HL-60/S4 treated with phorbol 12-myristate 13-acetate at 8.2 ng/mL for 4 days and 3 days (cell line): ENCODE measurements at regions not wholly inside any gene's neighbourhood (a gene's known extent, or its start where the extent isn't known, plus 50 kb on each side); places are given as distances from the start of the nearest gene placed in this dataset.
"Not testable (repeated sequence)": the region's sequence is repeated elsewhere in the genome, so short reads cannot be mapped to it uniquely, and the experiment has no call there.

Experiments
- in situ Hi-C: fragments of 300-500 bp; cut with MboI; formaldehyde crosslinking; loops from 2 replicates; pipeline ENCODE4 v1.15.0; 2022; ENCODE audit warnings: low sequenced_read_pairs

DNA sequence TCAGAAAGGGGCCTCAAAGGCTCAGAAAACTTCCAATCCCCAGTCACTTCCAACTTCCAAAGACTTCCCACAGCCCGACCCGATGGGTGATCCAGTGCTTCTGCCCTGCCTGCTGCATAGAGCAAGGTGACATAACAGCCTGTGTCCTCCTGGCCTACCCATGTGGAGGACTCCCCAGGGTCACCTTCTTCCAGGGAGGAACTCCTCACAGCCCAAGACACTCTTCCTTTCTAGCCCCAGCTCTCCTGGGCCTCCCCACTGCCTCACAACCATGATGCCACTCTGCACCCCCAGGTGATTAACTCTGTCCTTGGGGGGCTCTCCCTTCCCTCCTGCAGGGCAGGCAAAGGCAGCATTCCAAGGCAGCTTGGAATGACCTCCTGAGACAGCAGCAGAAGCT, 158.4 kb upstream of the PDE1C start:
- in situ Hi-C loops: no loop called here

DNA sequence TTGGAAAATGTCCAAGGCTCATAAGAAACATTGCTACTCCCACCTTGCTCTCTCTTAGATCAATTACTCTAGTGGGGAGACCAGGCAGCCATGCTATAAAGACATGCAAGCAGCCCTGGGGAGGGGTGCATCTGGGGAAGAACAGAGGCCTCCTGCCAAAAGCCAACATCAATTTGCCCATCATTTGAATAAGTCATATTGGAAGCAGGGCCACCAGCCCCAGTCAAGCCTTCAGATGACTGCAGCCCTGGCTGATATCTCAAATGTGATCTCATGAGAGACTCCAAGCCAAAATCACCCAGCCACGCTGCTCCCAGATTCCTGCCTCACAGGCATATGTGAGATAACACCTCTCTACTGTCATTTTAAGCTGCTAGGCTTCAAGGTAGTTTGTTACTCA, 157.5 kb upstream of the PDE1C start:
- in situ Hi-C loops: no loop called here

DNA sequence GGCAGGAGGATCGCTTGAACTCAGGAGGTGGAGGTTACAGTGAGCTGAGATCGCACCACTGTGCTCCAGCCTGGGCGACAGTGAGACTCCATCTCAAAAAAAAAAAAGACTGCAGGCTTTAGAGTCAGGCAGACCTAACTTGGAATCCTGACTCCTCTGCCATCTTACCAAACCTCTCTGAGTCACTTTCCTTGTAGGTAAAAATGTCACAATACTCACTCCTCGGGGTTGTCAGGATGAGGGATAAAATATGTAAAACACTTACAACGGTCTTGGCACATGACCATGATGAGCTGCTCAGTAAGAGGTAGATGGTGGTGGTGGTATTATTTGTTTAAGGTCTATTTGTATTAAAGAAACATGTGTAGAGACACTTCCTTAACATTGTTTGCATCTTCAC, 154.1 kb upstream of the PDE1C start:
- in situ Hi-C loops: no loop called here

DNA sequence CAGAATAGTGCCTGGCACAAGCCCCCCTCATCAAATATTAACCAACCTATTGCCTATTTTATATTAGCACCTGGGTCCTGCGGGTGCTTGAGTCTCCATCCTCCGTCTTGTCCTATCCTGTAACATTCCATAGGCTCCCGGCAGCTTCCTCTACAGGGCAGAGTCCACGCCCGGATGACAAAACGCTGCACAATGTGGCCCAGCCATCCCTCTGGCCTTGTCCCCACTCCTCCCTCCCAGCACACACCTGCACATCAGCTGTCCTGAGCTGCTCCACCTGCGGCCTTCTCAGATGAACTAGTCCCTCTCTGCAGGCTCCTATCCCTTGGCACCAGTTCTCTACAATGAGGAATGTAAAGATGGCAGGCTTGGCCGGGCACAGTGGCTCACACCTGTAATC, 153.5 kb upstream of the PDE1C start:
- in situ Hi-C loops: no loop called here

DNA sequence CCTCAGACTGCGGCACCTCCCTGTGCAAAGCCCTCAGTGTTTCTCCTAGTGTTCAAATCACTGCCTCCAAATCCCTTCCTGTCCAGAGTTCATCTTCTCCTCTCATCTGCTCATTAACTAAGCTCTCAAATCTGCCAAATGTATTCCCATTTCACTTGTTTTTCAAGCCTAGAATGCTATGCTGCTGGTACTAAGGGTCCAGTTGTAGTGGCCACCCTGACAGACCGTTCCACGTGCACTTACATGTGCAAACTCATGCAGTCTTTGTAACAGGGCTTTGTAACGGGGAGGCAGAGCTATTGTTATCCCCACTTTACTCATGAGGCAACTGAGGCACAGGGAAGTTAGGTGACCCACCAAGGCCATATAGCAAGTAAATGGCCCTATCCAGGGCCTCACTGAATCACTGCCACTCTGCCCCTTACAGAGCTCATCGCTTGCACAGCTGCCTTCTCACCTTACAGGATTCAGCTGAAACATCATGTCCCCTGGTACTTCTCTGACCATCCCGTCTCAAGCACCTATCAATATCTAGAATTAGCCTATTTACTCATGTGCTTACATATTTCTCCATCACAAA, 153.0 kb upstream of the PDE1C start:
- in situ Hi-C loops: no loop called here

DNA sequence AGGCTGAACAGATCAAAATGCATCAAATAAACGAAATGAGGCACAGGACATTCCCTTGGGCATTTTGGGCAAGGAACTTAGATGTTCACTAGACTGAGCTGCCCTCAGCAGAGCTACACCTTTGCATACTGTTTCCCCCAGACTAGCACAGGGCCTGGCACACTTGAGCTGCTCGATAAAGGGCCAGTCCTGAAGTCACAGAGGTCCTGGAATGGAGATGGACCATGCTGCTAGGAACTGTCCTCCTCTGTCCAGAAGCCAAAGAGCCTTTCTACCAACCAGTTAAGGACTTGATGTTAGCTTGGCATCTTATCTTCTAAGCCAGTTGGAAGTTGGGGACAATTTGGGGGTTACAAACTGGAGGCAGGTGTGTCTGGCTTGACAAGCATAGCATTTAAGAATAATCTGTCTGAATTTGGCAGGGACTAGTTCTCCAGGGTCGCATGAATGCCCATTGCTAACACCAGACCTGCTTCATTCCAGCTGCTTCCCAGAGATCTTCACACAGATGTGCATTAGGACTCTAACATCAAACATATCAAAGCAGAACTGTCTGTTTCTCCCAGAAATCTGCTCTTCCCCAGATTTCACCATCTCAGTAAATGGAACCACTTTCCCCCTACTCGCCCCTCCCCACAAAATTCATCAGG, 152.2 kb upstream of the PDE1C start:
- in situ Hi-C loops: no loop called here

DNA sequence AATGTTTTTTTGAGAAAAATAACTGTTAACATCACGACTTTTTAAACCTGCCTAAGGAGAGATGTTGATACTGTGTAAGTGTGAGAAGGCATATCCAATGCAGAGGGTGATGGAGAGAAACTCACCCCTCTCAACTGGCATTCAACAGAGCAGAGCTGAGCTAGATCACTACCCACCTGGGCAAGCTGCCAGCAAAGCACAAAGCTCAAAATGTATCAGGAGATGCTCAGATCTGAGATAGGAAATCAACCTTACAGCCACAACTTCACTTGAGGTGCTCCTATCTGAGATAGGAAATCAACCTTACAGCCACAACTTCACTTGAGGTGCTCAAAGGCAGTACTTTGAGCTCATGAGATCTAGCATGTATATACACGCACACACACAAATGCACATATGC, 151.5 kb upstream of the PDE1C start:
- in situ Hi-C loops: no loop called here

DNA sequence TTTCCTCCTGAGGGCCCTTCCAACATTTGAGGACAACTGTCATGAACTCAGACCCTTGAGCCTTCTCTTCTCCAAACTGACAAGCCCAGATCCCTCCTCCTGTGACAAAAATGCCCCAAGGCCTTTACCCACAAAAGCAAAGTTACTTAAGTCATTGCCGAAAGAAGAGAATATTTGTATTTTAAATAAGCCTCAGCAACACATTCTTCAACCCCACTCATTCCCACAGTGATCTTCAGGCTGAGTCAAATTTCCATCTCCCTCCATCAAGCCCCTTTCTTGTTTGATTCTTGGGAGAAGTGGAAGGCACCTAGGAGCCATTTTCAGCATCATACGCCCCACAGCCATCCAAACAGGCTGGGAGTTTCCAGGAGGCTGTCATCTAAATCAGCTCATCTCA, 150.8 kb upstream of the PDE1C start:
- in situ Hi-C loops: no loop called here

DNA sequence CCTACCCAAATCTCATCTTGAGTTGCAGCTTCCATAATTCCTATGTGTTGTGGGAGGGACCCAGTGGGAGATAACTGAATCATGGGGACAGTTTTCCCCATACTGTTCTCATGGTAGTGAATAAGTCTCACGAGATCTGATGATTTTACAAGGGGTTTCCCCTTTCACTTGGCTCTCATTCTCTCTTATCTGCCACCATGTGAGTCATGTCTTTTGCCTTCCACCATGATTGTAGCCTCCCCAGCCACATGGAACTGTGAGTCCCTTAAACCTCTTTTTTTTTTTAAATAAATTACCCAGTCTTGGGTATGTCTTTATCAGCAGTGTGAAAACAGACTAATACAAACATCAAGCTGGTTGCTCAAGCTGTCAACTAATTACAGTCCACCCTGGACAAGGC, 149.6 kb upstream of the PDE1C start:
- in situ Hi-C loops: not testable (repeated sequence)

DNA sequence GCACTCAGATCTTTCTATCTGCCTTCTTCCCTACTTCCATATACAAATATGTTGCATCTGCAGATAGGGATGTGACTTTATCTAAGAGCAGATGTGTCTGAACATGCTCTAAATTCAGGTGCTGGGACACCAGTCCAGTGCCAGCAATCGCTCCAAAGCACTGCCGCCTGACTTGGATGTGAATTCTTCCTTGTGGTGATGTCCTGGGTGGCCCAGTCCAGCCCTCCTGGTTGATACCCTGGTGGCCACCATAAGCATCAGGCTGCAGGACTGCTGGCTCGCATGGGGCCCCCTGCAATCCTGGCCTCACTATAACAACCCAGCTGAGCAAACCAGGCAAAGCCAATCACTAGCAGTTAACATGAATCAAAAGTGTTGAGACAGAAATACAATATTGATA, 149.2 kb upstream of the PDE1C start:
- in situ Hi-C loops: no loop called here

DNA sequence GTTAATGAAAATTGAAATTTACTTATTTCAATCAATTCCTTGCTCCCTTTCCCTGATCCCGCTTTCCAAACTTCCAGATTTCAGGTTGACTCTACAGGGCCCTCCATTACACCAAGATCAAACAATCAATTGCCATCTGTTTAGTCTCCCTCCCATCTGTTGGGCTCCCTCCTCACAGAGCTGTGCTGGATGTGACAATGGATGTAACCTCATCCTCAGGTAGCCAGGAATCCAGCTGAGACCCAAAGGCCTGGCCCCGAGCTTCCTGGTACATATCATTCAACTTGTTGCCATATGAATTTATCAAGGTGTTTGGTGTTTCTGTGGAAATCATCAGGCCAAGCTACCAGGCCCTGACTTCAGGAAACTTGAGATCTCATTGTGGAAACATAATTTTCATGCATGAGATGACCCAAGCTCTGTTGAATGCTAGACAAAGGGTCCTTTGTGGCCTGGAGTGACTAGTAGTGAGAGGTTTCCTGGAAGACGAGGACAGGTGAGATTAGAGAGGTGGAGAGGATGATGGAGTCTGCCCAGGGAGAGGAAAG, 148.6 kb upstream of the PDE1C start:
- in situ Hi-C loops: no loop called here

DNA sequence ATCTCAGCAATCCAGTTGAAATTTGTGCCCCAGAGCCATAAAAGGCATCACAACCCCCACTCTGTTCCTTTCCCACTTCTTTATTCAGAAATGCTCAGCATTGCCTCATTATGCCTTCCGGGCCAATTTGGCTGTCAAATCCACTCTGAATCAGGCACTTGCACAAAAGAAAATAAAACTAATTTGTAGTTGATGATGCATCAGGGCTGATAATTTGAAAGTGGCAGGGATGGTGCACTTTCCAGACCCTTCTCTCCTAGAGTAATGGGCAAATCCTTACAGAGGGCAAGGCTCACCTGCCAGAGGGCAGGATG, 147.9 kb upstream of the PDE1C start:
- in situ Hi-C loops: no loop called here

DNA sequence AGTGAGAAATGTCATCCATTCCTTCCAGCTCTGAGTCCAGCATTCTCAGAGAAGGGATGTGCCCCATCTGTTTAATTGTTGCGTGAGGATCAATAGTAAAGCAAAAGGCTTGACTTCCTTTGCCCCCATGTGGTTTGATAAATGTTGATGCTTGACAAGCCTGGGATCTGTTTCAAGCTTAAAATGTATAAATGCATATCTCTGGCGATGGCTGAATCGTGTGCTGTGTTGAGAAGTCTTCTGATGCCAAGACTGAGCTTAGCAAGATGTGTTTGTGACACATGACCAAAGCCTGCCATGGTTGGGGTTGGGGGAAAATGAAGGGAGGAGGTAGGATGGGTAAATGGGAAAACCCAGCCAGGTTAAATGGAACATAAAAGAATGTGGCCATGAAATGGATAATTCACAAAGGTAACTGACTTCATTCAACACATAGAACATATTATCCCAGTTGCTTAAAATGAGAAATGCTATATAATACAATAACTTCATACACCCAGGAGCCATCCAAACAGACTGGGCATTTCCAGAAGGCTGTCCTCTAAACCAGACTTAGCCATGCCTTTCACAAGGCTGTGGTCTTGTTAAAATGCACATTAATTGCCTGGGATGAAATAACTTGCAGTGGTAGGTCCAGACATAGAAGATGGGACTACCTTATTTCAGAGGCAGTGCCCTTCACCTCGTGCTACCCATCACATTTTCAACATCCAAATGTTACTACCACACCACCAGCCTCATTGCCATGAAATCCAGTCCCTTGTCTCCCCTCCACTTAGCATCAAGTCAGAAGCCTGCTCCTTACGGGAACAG, 147.3 kb upstream of the PDE1C start:
- in situ Hi-C loops: no loop called here

DNA sequence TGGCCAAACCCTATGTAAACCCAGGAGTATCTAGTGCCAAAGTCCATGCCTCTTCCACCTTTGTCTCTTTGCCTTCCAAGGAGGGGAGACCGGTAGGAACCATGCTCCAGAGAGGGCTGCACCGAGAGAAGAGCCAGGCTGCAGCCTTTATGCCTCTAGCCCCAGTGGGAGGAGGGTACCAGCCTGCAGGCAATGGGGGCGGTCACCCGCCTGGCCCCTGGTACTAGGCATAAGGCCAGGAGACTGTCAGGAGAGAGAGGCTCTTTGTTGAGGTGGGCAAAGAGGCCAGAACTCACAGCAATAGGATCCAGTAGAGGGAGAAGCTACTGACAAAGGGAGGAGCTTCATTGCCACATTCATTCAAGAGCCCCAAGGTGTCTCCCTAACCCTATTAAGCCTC, 146.6 kb upstream of the PDE1C start:
- in situ Hi-C loops: no loop called here

DNA sequence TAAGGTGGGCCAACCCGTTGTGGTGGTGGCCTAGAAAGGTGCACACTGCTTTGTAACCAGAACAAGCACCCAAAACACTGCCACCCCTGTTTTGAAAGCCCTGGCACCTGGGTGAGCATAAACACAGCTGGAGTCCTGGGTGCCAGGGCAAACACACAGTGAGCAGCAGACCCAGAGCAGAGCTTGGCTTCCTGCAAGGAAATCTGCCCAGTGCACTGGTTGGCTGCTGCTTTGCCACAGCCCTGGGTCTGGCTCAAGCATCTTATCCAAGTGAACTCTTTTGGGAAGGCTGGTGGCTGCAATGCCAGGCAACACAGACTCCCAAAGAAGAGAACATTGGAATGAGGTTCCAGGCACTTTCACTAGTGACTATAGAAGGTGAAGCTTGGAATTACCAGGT, 145.5 kb upstream of the PDE1C start:
- in situ Hi-C loops: no loop called here

DNA sequence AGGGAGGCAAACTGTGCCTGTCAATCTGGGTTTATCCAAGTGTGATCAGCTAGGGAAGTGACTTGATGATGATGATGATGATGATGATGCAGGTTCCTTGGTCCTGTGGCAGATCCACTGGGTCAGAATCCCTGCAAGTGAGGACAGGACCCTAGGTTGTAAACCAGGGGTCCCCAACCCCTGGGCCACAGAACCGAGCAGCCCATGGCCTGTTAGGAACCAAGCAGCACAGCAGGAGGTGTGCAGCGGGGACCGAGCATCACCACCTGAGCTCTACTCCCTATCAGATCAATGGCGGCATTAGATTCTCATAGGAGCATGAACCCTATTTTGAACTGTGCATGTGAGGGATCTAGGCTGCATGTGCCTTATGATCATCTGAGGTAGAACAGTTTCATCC, 144.7 kb upstream of the PDE1C start:
- in situ Hi-C loops: no loop called here

DNA sequence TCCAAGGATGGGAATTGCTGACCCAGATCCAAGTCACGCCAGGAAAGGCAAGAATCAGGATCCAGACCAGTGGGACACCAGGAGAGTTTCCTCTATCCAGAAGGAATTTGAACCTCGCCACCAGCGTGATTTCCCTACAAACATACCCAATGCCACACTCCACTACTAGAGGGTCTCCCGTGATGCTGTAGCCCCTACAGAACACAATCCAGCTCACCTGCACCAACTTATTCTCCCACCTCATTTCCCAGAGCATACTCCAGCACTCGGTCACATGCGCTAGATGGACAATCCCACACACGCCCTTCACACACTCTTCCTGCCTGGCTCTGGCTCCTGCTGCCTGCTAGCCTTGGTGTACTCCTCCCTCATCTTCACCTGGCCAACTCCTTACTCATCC, 142.1 kb upstream of the PDE1C start:
- in situ Hi-C loops: no loop called here

DNA sequence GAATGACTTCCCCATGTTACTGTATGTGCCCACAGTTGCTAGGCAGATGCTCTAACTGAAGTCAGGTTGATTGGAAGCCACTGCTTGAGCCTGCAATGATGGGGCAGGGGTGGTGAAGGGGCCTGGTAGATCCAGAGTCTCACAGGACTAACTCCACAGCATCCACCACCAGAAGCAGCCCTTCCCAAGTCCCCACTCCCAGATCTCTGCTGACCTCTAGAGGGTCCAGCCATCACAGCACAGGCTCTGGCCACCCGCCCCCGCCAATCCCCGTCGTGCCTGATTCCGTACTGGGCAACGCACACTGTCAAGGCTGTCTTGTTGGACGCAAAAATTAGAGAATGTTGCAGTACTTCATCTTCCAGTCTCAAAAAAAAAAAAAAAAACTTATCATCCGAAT, 136.8 kb upstream of the PDE1C start:
- in situ Hi-C loops: loop anchor here (10.0 kb wide), 1 partner anchor 462 kb away; no protein-coding TSS in a partner anchor

DNA sequence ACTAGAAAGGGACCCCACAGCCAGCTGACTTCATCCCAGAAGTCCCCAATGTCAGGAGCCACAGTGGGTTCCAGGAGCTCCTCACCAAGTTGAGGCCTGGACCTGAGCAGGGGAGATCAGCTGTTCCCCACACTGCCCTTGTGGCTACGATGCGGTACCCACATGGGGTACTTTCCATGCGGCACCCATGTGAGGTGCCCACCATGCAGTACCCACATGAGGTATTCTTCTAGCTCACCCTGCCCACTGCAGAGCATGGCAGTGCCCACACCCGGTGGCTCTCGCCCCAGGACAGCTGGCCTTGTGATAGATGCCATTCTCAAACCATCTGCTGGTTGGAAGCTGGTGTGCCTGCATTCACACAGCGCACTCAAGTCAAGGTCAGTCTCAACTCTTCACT, 136.3 kb upstream of the PDE1C start:
- in situ Hi-C loops: loop anchor here (10.0 kb wide), 1 partner anchor 462 kb away; no protein-coding TSS in a partner anchor

DNA sequence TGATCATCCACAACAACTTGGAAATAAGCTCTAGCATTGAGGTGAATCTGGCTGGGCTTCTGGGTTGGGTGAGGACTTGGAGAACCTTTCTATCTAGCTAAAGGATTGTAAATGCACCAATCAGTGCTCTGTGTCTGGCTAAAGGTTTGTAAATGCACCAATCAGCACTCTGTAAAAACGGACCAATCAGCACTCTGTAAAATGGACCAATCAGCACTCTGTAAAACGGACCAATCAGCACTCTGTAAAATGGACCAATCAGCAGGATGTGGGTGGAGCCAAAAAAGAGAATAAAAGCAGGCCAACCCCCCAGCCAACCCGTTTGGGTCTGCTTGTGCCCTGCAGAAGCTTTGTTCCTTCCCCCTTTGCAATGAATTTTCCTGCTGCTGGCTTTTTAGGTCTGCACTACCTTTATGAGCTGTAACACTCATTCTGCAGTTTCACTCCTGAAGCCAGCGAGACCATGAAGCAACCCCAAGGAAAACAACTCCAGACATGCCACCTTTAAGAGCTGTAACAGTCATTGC, 135.2 kb upstream of the PDE1C start:
- in situ Hi-C loops: loop anchor here (10.0 kb wide), 1 partner anchor 461 kb away; no protein-coding TSS in a partner anchor

DNA sequence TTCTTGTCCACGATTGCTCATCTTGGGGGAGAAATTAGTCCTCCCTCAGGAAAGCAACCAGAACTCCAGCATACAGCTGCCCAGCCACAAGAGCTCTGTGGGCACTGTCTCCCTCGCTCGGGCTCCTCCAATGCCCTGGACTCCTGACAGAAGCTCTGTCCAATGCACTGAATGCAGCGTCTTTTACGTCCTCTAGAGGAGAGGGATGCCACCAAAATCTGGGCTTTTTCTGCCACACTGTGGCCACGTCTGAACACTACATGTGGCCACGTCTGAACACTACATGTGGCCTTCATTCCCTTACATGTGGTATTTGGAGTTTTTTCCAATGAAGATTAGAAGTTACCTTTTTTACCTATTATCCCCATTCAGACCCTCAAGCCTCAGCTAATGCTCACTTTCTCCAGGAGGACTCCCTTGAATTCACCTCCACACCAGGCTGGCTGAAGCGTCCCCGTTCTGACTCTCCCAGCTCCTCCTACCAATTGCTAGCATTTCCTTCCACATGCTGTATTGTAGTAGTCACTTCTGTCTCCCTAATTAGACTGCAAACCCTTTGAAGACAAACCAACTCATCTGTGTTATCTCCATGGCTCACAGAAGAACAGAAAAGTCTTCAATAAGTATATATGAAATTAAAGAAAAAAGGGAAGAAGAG, 134.3 kb upstream of the PDE1C start:
- in situ Hi-C loops: loop anchor here (10.0 kb wide), 1 partner anchor 460 kb away; no protein-coding TSS in a partner anchor
